Ishikawa (cell line): ENCODE measurements at regions not wholly inside any gene's neighbourhood (a gene's known extent, or its start where the extent isn't known, plus 50 kb on each side); places are given as distances from the start of the nearest gene placed in this dataset.

Experiments used
- CEBPB ChIP-seq: IDR thresholded peaks from 2 replicates; pipeline ENCODE4 v1.6.1; 2012
- CREB1 ChIP-seq: IDR thresholded peaks from 2 replicates; pipeline ENCODE4 v1.6.1; 2012; ENCODE audit warnings: low read depth
- EGR1 ChIP-seq: IDR thresholded peaks from 2 replicates; pipeline ENCODE4 v1.6.1; 2012
- EP300 ChIP-seq: IDR thresholded peaks from 2 replicates; pipeline ENCODE4 v1.6.1; 2012; ENCODE audit warnings: borderline replicate concordance
- FOXM1 ChIP-seq: IDR thresholded peaks from 2 replicates; pipeline ENCODE4 v1.6.1; 2012; ENCODE audit warnings: low read depth, borderline replicate concordance
- MAX ChIP-seq: IDR thresholded peaks from 2 replicates; pipeline ENCODE4 v1.6.1; 2012
- NFIC ChIP-seq: IDR thresholded peaks from 2 replicates; pipeline ENCODE4 v1.6.1; 2012
- RAD21 ChIP-seq: IDR thresholded peaks from 2 replicates; pipeline ENCODE4 v1.6.1; 2012; ENCODE audit warnings: low read depth
- REST ChIP-seq: IDR thresholded peaks from 2 replicates; pipeline ENCODE4 v1.6.1; 2012; ENCODE audit warnings: low read depth, mild to moderate bottlenecking
- TAF1 ChIP-seq: IDR thresholded peaks from 2 replicates; pipeline ENCODE4 v1.6.1; 2012; ENCODE audit warnings: low read depth, mild to moderate bottlenecking
- USF1 ChIP-seq: IDR thresholded peaks from 2 replicates; pipeline ENCODE4 v1.6.1; 2012
- YY1 ChIP-seq: IDR thresholded peaks from 2 replicates; pipeline ENCODE4 v1.6.1; 2012; ENCODE audit warnings: low read depth
- ZBTB7A ChIP-seq: IDR thresholded peaks from 2 replicates; pipeline ENCODE4 v1.6.1; 2012; ENCODE audit warnings: low read depth

- TF ChIP-seq MAX (no peak), FOXM1 (no peak), USF1 (no peak), YY1 (no peak), CEBPB (no peak), EGR1 (no peak), EP300 (no peak), RAD21 (no peak), ZBTB7A (no peak), TAF1 (no peak), REST (no peak), CREB1 (no peak), NFIC (no peak)
Measured at GRCh38 chr3:30972449-30972848, 78.0 kb upstream of the GADL1 start.
